ENCODE measurements at regions not wholly inside any gene's neighbourhood (a gene's known extent, or its start where the extent isn't known, plus 50 kb on each side); places are given as distances from the start of the nearest gene placed in this dataset.
"Not testable (repeated sequence)": the region's sequence is repeated elsewhere in the genome, so short reads cannot be mapped to it uniquely, and the experiment has no call there.

GRCh38 chr10:131363416-131363815 lies 51.9 kb upstream of the TCERG1L start:
- no peak for DNase-seq (ENCODE audit: low spot score)

GRCh38 chr10:131371571-131371970 lies 60.0 kb upstream of the TCERG1L start:
- DNase-seq (ENCODE audit: low spot score) = no peak

GRCh38 chr10:131381576-131381975 lies 70.1 kb upstream of the TCERG1L start:
- no peak for DNase-seq (ENCODE audit: low spot score)

GRCh38 chr10:131385161-131385872 lies 73.8 kb upstream of the TCERG1L start:
- DNase-seq (ENCODE audit: low spot score) = not testable (repeated sequence)

GRCh38 chr10:131387018-131387529 lies 75.6 kb upstream of the TCERG1L start:
- no peak for DNase-seq (ENCODE audit: low spot score)

- no peak for DNase-seq (ENCODE audit: low spot score)
Measured at GRCh38 chr10:131391936-131392335, 80.4 kb upstream of the TCERG1L start.

GRCh38 chr10:131396121-131397050 lies 84.9 kb upstream of the TCERG1L start:
- no peak for DNase-seq (ENCODE audit: low spot score)

- DNase-seq (ENCODE audit: low spot score) = no peak
Measured at GRCh38 chr10:131398166-131398565, 86.6 kb upstream of the TCERG1L start.

- DNase-seq (ENCODE audit: low spot score) = no peak
Measured at GRCh38 chr10:131399981-131400380, 88.5 kb upstream of the TCERG1L start.

GRCh38 chr10:131400513-131400912 lies 89.0 kb upstream of the TCERG1L start:
- no peak for DNase-seq (ENCODE audit: low spot score)

- no peak for DNase-seq (ENCODE audit: low spot score)
Measured at GRCh38 chr10:131402771-131403650, 91.5 kb upstream of the TCERG1L start.

GRCh38 chr10:131403936-131404335 lies 92.4 kb upstream of the TCERG1L start:
- no peak for DNase-seq (ENCODE audit: low spot score)

- no peak for DNase-seq (ENCODE audit: low spot score)
Measured at GRCh38 chr10:131404886-131405285, 93.4 kb upstream of the TCERG1L start.

- DNase-seq (ENCODE audit: low spot score) = no peak
Measured at GRCh38 chr10:131406676-131407392, 95.3 kb upstream of the TCERG1L start.

GRCh38 chr10:131418681-131419080 lies 107.2 kb upstream of the TCERG1L start:
- DNase-seq (ENCODE audit: low spot score) = no peak

- DNase-seq (ENCODE audit: low spot score) = no peak
Measured at GRCh38 chr10:131419797-131420196, 108.3 kb upstream of the TCERG1L start.

GRCh38 chr10:131420867-131421266 lies 109.3 kb upstream of the TCERG1L start:
- no peak for DNase-seq (ENCODE audit: low spot score)

- DNase-seq (ENCODE audit: low spot score) = no peak
Measured at GRCh38 chr10:131421381-131421780, 109.9 kb upstream of the TCERG1L start.

- no peak for DNase-seq (ENCODE audit: low spot score)
Measured at GRCh38 chr10:131422731-131423130, 111.2 kb upstream of the TCERG1L start.

GRCh38 chr10:131424053-131424452 lies 112.5 kb upstream of the TCERG1L start:
- no peak for DNase-seq (ENCODE audit: low spot score)

- no peak for DNase-seq (ENCODE audit: low spot score)
Measured at GRCh38 chr10:131424836-131425491, 113.4 kb upstream of the TCERG1L start.
